Effector CD8-positive, alpha-beta T cell (primary cell): ENCODE measurements at regions not wholly inside any gene's neighbourhood (a gene's known extent, or its start where the extent isn't known, plus 50 kb on each side); places are given as distances from the start of the nearest gene placed in this dataset.

Experiments used
- DNase-seq: peaks from one replicate; lab custom pipeline; 2025; lab: John Stamatoyannopoulos, UW

- no peak for DNase-seq
Observed at GRCh38 chr15:46709460-46710083, 1007.7 kb upstream of the SEMA6D start.

GRCh38 chr15:46710401-46710960 is 1006.8 kb upstream of the SEMA6D start:
- DNase-seq: no peak

- DNase-seq: no peak
Observed at GRCh38 chr15:46713045-46713444, 1004.3 kb upstream of the SEMA6D start.

- DNase-seq: no peak
Observed at GRCh38 chr15:46714950-46715349, 1002.4 kb upstream of the SEMA6D start.

GRCh38 chr15:46723308-46723707 is 994.0 kb upstream of the SEMA6D start:
- DNase-seq: no peak

GRCh38 chr15:46732060-46732459 is 985.2 kb upstream of the SEMA6D start:
- DNase-seq: no peak

- no peak for DNase-seq
Observed at GRCh38 chr15:46735115-46735514, 982.2 kb upstream of the SEMA6D start.

- DNase-seq: no peak
Observed at GRCh38 chr15:46751303-46751702, 966.0 kb upstream of the SEMA6D start.

GRCh38 chr15:46753946-46754345 is 963.4 kb upstream of the SEMA6D start:
- no peak for DNase-seq

- no peak for DNase-seq
Observed at GRCh38 chr15:46763091-46763490, 954.2 kb upstream of the SEMA6D start.

GRCh38 chr15:46764851-46765250 is 952.5 kb upstream of the SEMA6D start:
- no peak for DNase-seq

GRCh38 chr15:46766021-46766420 is 951.3 kb upstream of the SEMA6D start:
- no peak for DNase-seq

- no peak for DNase-seq
Observed at GRCh38 chr15:46768287-46768686, 949.0 kb upstream of the SEMA6D start.

- no peak for DNase-seq
Observed at GRCh38 chr15:46773016-46773415, 944.3 kb upstream of the SEMA6D start.

- DNase-seq: no peak
Observed at GRCh38 chr15:46778876-46779275, 938.4 kb upstream of the SEMA6D start.

- DNase-seq: no peak
Observed at GRCh38 chr15:46786590-46787285, 930.6 kb upstream of the SEMA6D start.

- no peak for DNase-seq
Observed at GRCh38 chr15:46795685-46796084, 921.6 kb upstream of the SEMA6D start.

- DNase-seq: no peak
Observed at GRCh38 chr15:46808834-46809233, 908.5 kb upstream of the SEMA6D start.

GRCh38 chr15:46815240-46815639 is 902.1 kb upstream of the SEMA6D start:
- DNase-seq: no peak

GRCh38 chr15:46815765-46816164 is 901.5 kb upstream of the SEMA6D start:
- no peak for DNase-seq

- no peak for DNase-seq
Observed at GRCh38 chr15:46848704-46849103, 868.6 kb upstream of the SEMA6D start.

GRCh38 chr15:46853600-46853999 is 863.7 kb upstream of the SEMA6D start:
- no peak for DNase-seq

GRCh38 chr15:46854564-46854963 is 862.7 kb upstream of the SEMA6D start:
- DNase-seq: no peak

- no peak for DNase-seq
Observed at GRCh38 chr15:46855388-46855787, 861.9 kb upstream of the SEMA6D start.
